Astrocyte of the cerebellum (primary cell): ENCODE measurements at regions not wholly inside any gene's neighbourhood (a gene's known extent, or its start where the extent isn't known, plus 50 kb on each side); places are given as distances from the start of the nearest gene placed in this dataset.

Experiments used
- DNase-seq: peaks from one replicate; pipeline ENCODE4 v3.0.0-alpha.2; 2011; ENCODE audit warnings: low read depth
- H3K4me3 ChIP-seq: 2 replicates; pipeline ENCODE4 v1.5.1; 2011; ENCODE audit warnings: mild to moderate bottlenecking, low read depth, low read length, moderate library complexity
- CTCF ChIP-seq: IDR thresholded peaks from 2 replicates; pipeline ENCODE4 v1.5.1; 2012; ENCODE audit warnings: low read length, low read depth, moderate library complexity, mild to moderate bottlenecking; ENCODE audit errors: missing control alignments
- in situ Hi-C: cut with HindIII; loops from 2 replicates; pipeline ENCODE4 v1.10.0; 2017; ENCODE audit warnings: low sequenced_read_pairs

DNA sequence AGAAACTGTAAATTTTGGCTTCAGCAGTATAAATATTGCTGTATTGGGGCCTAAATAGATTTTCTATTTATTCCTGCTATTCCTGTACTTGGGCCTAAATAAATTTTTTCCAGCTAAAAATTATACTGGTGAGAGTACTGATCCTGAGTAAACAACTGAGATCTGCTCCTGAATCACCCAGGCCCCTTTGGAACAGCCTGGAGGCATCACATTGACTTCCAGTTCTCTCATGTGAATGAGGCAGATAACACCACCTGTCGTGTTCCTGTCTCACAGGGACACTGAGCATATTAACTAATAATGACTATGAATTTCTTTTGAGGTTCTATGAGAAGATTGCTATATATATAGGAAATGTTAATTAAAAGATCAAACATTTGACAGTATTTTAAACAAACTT is 119.5 kb upstream of the PLCXD3 start:
- DNase-seq, result no peak
- no peak for TF ChIP-seq CTCF
- in situ Hi-C loops, result no loop called here
- no peak overlapping the region for H3K4me3 ChIP-seq

GRCh38 chr5:41625571-41625970 is 115.2 kb upstream of the PLCXD3 start:
- no peak for TF ChIP-seq CTCF
- DNase-seq, result no peak
- H3K4me3 ChIP-seq, result no peak overlapping the region
- in situ Hi-C loops, result no loop called here

DNA sequence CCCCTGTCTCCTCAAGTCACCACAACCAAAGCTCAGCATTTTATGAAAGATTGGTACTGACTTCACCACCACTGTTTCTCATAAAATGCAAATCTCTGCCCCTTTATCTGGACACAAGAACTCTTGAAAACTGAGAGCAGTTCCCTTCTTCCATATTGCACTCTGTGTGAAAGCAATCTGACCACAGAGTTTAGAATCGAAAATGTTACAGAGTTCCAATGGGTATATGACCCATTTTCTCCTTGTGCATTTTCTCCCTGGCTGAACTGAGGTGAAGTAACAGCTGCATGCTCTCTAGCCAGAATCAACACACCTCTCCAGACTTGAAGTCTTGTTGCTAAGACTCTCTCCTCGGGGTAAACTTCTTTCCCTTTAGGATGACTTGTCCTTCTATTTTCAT is 111.0 kb upstream of the PLCXD3 start:
- in situ Hi-C loops, result no loop called here
- no peak for DNase-seq
- TF ChIP-seq CTCF, result no peak
- H3K4me3 ChIP-seq, result no peak overlapping the region

- DNase-seq, result no peak
- no peak for TF ChIP-seq CTCF
- no peak overlapping the region for H3K4me3 ChIP-seq
- in situ Hi-C loops, result no loop called here
Observed at GRCh38 chr5:41617843-41618515, 107.6 kb upstream of the PLCXD3 start.

DNA sequence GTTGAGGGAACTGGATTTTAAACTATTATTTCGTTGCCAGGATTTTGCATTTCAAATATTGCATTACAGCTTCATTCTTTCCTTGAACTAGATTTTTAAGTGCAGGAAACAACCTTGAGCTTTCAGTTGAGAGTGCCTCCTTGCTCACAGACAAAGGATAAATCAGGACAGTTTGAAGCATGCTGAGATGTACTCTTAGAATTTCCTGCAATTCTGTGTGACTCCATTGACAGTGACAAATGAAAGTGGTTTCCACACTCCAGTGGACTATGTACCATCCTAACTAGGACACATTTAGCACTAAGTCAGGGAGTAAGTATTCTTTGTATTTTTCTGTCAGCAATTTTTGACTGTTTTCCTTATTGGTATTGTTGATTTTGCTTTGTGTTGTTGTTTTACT is 100.0 kb upstream of the PLCXD3 start:
- TF ChIP-seq CTCF, result no peak
- no peak for DNase-seq
- in situ Hi-C loops, result no loop called here

DNA sequence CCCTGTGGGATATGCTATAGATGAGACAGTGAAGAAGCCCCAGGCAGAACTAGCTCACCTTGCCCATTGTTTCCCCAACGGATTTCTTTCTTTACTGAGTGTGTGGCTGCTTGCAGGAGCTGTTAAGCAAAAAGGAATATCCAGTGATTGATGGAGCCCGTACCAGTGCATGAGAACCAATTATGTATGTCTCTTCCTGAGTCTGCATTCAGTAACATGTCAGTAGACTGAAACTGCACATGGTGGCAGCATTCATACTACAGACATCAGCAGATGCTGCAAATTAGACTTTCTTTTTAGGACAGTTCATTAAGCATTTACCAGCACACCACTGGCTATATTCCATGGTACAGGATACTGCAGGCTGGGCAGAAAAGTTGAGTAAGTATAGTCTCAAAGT is 90.3 kb upstream of the PLCXD3 start:
- in situ Hi-C loops, result no loop called here
- no peak for DNase-seq
- no peak overlapping the region for H3K4me3 ChIP-seq
- TF ChIP-seq CTCF, result no peak

More for the DNA sequence above, 100.0 kb upstream of the PLCXD3 start:
- H3K4me3 ChIP-seq, result no peak overlapping the region
